GM04503 (cell line): ENCODE measurements at regions not wholly inside any gene's neighbourhood (a gene's known extent, or its start where the extent isn't known, plus 50 kb on each side); places are given as distances from the start of the nearest gene placed in this dataset.
"Not testable (repeated sequence)": the region's sequence is repeated elsewhere in the genome, so short reads cannot be mapped to it uniquely, and the experiment has no call there.

ENCODE experiments used
- DNase-seq: peaks from one replicate; pipeline ENCODE4 v3.0.0-alpha.2; 2012; ENCODE audit warnings: low read depth

- DNase-seq: no peak
Observed at GRCh38 chr12:86407620-86408208, 151.5 kb upstream of the MGAT4C start.

- DNase-seq: no peak
Observed at GRCh38 chr12:86389949-86390348, 133.8 kb upstream of the MGAT4C start.

GRCh38 chr12:86387591-86388145 lies 131.5 kb upstream of the MGAT4C start:
- DNase-seq: no peak

GRCh38 chr12:86383759-86384158 lies 127.6 kb upstream of the MGAT4C start:
- DNase-seq: not testable (repeated sequence)

- DNase-seq: no peak
Observed at GRCh38 chr12:86379337-86379736, 123.1 kb upstream of the MGAT4C start.

GRCh38 chr12:86376052-86376451 lies 119.9 kb upstream of the MGAT4C start:
- no peak for DNase-seq

- DNase-seq: no peak
Observed at GRCh38 chr12:86373813-86374212, 117.6 kb upstream of the MGAT4C start.

- no peak for DNase-seq
Observed at GRCh38 chr12:86367137-86367536, 110.9 kb upstream of the MGAT4C start.

DNA sequence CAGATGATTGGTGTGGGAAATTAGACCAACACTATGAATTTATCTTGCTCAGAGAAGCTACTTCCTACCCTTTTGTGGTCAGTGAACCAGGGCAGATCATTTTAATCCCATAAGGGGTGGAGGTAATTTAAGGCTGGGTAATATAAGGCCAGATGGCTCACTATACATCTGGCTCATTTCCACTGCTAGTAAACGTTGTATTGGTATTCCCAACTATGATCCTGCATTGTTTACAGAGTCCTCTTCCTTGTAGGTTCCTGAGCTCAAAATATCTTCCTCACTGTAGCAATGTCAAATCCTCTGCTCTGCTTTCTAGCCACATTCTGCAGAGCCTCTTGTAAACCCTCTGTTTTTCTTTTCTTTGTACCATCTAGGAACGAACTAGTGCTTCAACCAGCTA lies 93.0 kb upstream of the MGAT4C start:
- DNase-seq: no peak

GRCh38 chr12:86333955-86334522 lies 77.8 kb upstream of the MGAT4C start:
- no peak for DNase-seq

DNA sequence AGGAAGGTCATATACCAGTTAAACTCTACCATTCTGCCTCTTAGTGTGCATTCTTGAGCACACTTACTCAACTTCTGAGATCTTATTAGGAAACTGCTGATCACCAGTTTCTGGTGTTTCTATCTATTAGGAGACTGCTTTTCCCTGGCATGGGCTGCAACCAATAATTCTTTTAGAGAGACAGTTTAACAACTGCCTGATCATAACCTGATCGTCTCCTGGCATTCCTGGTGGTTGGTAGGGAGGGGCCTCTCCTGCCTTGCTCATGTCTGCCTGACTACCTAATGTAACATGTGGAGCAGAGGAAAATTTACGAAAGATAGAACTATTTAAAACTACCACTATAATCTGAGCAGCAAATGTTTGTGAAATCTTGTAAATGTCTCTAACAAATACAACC lies 75.3 kb upstream of the MGAT4C start:
- no peak for DNase-seq

DNA sequence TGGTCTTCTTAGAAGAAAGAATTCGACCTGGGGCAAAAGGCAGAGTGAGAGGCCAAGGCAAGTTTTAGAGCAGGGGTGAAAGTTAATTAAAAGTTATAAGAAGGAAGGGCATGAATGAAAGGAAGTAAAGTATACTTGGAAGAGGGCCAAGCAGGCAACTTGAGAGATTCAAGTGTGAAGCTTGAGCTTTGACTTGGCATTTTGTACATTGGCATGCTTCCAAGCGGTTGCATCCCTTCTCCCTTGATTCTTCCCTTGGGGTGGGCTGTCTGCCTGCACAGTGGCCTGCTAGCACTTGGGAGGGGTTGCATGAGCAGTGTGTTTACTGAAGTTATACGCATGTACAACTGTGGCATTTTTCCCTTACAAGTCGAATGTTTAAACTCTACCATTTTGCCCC lies 74.8 kb upstream of the MGAT4C start:
- no peak for DNase-seq

DNA sequence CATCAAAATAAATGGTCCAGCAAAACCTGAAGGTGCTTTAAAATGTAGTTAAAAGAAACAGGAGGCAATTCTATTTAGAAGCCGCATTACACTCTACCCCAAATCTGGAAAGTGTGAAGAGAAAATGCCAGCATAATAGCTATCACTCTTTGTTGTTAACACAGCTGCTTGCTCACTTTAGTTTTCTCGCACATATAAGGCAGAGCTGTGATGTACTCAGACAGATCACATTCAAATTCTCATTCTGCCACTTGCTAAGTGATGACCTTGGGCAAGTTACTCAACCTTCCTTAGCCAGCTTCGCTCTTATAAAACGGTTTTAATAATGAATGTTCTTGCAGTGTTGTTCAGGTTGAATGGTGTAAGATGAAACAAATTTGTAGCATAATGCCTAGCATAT lies 56.0 kb upstream of the MGAT4C start:
- no peak for DNase-seq
